ENCODE measurements at regions not wholly inside any gene's neighbourhood (a gene's known extent, or its start where the extent isn't known, plus 50 kb on each side); places are given as distances from the start of the nearest gene placed in this dataset.

GRCh38 chr1:83573776-83574175, 425.2 kb downstream of the TTLL7 start:
- intact Hi-C loops (cut with DNase I) = no loop called here
- Histone ChIP-seq H3K9me3 (no peaks in the 10 kb centered on the region), H3K27me3 (no peaks in the 10 kb centered on the region), H3K4me3 (no peak overlapping the region), H3K4me1 (no peaks in the 10 kb centered on the region), H3K36me3 (no peaks in the 10 kb centered on the region), H3K27ac (no peak overlapping the region)
- FAIRE-seq (no peak), ATAC-seq (peak in 1 of 4 donors; percentile 22), DNase-seq (no peak)
- no peak for TF ChIP-seq CTCF (IDR thresholded peaks at IDR 0.05)
- WGBS, 2 donors = 59 to 61% methylated on average over 2 of the region's 2 CpGs

GRCh38 chr1:83571536-83571935, 427.4 kb downstream of the TTLL7 start:
- DNase-seq = no peak
- Histone ChIP-seq H3K4me3 (no peak overlapping the region), H3K27ac (no peak overlapping the region), H3K9me3 (no peaks in the 10 kb centered on the region), H3K4me1 (no peaks in the 10 kb centered on the region), H3K36me3 (no peaks in the 10 kb centered on the region), H3K27me3 (no peaks in the 10 kb centered on the region)
- TF ChIP-seq CTCF (IDR thresholded peaks at IDR 0.05) = no peak
- 89 to 93% methylated on average over 3 of the region's 3 CpGs for WGBS, 2 donors
- intact Hi-C loops (cut with DNase I) = no loop called here
- ATAC-seq = no peak
- no peak for FAIRE-seq

GRCh38 chr1:83561346-83561745, 437.6 kb downstream of the TTLL7 start:
- no peaks in the 10 kb centered on the region for H3K9me3 ChIP-seq
- H3K27ac ChIP-seq = no peak overlapping the region
- H3K27me3 ChIP-seq = no peaks in the 10 kb centered on the region
- ATAC-seq (no peak), DNase-seq (no peak), FAIRE-seq (no peak)
- H3K4me3 ChIP-seq = no peak overlapping the region
- no peaks in the 10 kb centered on the region for H3K36me3 ChIP-seq
- no peak for TF ChIP-seq CTCF (IDR thresholded peaks at IDR 0.05)
- 92 to 96% methylated on average over 2 of the region's 2 CpGs for WGBS, 2 donors
- intact Hi-C loops (cut with DNase I) = no loop called here
- no peaks in the 10 kb centered on the region for H3K4me1 ChIP-seq

- Histone ChIP-seq H3K27ac (no peak overlapping the region), H3K4me1 (no peaks in the 10 kb centered on the region), H3K9me3 (no peaks in the 10 kb centered on the region), H3K4me3 (no peak overlapping the region), H3K36me3 (no peaks in the 10 kb centered on the region), H3K27me3 (no peaks in the 10 kb centered on the region)
- TF ChIP-seq CTCF (IDR thresholded peaks at IDR 0.05) = no peak
- no peak for FAIRE-seq
- 74 to 79% methylated on average over 7 of the region's 7 CpGs for WGBS, 2 donors
- intact Hi-C loops (cut with DNase I) = no loop called here
- DNase-seq = no peak
- no peak for ATAC-seq
These were observed 439.6 kb downstream of the TTLL7 start for GRCh38 chr1:83559129-83559840.

- Histone ChIP-seq H3K4me1 (no peaks in the 10 kb centered on the region), H3K4me3 (no peak overlapping the region), H3K27me3 (no peaks in the 10 kb centered on the region), H3K36me3 (no peaks in the 10 kb centered on the region), H3K9me3 (no peaks in the 10 kb centered on the region), H3K27ac (no peak overlapping the region)
- ATAC-seq (no peak), FAIRE-seq (no peak), DNase-seq (no peak)
- intact Hi-C loops (cut with DNase I) = no loop called here
- WGBS, 2 donors = 82 to 86% methylated on average over 8 of the region's 8 CpGs
- TF ChIP-seq CTCF (IDR thresholded peaks at IDR 0.05) = no peak
These were observed 443.1 kb downstream of the TTLL7 start for GRCh38 chr1:83555871-83556270.

Data from pancreas (tissue), 10 donors.